NB4 (cell line): ENCODE measurements at regions not wholly inside any gene's neighbourhood (a gene's known extent, or its start where the extent isn't known, plus 50 kb on each side); places are given as distances from the start of the nearest gene placed in this dataset.

Source experiments
- CTCF ChIP-seq: IDR thresholded peaks from one replicate; pipeline ENCODE4 v1.5.1; 2012; ENCODE audit warnings: low read depth, low read length
- MAX ChIP-seq: IDR thresholded peaks from 2 replicates; pipeline ENCODE4 v1.6.1; 2011; ENCODE audit warnings: low read depth, low read length

GRCh38 chr15:87454860-87455259 lies 801.7 kb downstream of the NTRK3 start:
- TF ChIP-seq MAX = no peak
- no peak for TF ChIP-seq CTCF
